ENCODE measurements at regions not wholly inside any gene's neighbourhood (a gene's known extent, or its start where the extent isn't known, plus 50 kb on each side); places are given as distances from the start of the nearest gene placed in this dataset.

- TF ChIP-seq, protein P1, sequence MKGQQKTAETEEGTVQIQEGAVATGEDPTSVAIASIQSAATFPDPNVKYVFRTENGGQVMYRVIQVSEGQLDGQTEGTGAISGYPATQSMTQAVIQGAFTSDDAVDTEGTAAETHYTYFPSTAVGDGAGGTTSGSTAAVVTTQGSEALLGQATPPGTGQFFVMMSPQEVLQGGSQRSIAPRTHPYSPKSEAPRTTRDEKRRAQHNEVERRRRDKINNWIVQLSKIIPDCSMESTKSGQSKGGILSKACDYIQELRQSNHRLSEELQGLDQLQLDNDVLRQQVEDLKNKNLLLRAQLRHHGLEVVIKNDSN (IDR thresholded peaks at IDR 0.05; ENCODE audit: borderline replicate concordance, low read depth): no peak
- TF ChIP-seq, protein P2, sequence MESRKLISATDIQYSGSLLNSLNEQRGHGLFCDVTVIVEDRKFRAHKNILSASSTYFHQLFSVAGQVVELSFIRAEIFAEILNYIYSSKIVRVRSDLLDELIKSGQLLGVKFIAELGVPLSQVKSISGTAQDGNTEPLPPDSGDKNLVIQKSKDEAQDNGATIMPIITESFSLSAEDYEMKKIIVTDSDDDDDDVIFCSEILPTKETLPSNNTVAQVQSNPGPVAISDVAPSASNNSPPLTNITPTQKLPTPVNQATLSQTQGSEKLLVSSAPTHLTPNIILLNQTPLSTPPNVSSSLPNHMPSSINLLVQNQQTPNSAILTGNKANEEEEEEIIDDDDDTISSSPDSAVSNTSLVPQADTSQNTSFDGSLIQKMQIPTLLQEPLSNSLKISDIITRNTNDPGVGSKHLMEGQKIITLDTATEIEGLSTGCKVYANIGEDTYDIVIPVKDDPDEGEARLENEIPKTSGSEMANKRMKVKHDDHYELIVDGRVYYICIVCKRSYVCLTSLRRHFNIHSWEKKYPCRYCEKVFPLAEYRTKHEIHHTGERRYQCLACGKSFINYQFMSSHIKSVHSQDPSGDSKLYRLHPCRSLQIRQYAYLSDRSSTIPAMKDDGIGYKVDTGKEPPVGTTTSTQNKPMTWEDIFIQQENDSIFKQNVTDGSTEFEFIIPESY (IDR thresholded peaks at IDR 0.05; ENCODE audit: borderline replicate concordance, low read depth): no peak
- TF ChIP-seq RAD21 (IDR thresholded peaks at IDR 0.05; ENCODE audit: low read length): no peak
- TF ChIP-seq FOXM1 (IDR thresholded peaks at IDR 0.05; ENCODE audit: low read depth): no peak
- TF ChIP-seq MEF2A (IDR thresholded peaks at IDR 0.05; ENCODE audit: borderline replicate concordance, low read depth): no peak
- no peak for TF ChIP-seq SMC3 (IDR thresholded peaks at IDR 0.05; ENCODE audit: low read depth, low read length)
- no peak for TF ChIP-seq GABPA (IDR thresholded peaks at IDR 0.05; ENCODE audit: low read depth)
- TF ChIP-seq RXRA (IDR thresholded peaks at IDR 0.05; ENCODE audit: borderline replicate concordance, low read depth): no peak
- TF ChIP-seq CTCF (IDR thresholded peaks at IDR 0.05): no peak
- TF ChIP-seq, protein P3, sequence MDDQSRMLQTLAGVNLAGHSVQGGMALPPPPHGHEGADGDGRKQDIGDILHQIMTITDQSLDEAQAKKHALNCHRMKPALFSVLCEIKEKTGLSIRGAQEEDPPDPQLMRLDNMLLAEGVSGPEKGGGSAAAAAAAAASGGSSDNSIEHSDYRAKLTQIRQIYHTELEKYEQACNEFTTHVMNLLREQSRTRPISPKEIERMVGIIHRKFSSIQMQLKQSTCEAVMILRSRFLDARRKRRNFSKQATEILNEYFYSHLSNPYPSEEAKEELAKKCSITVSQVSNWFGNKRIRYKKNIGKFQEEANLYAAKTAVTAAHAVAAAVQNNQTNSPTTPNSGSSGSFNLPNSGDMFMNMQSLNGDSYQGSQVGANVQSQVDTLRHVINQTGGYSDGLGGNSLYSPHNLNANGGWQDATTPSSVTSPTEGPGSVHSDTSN (IDR thresholded peaks at IDR 0.05): no peak
- no peak for TF ChIP-seq REST (IDR thresholded peaks at IDR 0.05; ENCODE audit: low read depth, low read length)
- no peak for TF ChIP-seq ELF1 (IDR thresholded peaks at IDR 0.05)
- no peak for TF ChIP-seq TCF12 (IDR thresholded peaks at IDR 0.05)
- no peak for TF ChIP-seq POLR2AphosphoS5 (IDR thresholded peaks at IDR 0.05; ENCODE audit: low read depth, low read length)
- Histone ChIP-seq H2AFZ (ENCODE audit: low read depth) (no peak overlapping the region), H3K27me3 (ENCODE audit: insufficient read depth) (no peaks in the 10 kb centered on the region), H3K36me3 (replicated peaks in 1 of 2; ENCODE audit: control insufficient read depth in 1 of 2, insufficient read depth in 2 of 2, low read length in 1 of 2) (no peaks in the 10 kb centered on the region), H4K20me1 (ENCODE audit: insufficient read depth) (no peaks in the 10 kb centered on the region), H3K9ac (no peak overlapping the region), H3K9me2 (no peaks in the 10 kb centered on the region), H3K4me2 (no peak overlapping the region), H3K79me2 (ENCODE audit: insufficient read depth) (no peaks in the 10 kb centered on the region), H3K9me3 (no peaks in the 10 kb centered on the region), H3K27ac (ENCODE audit: low read depth in 2 of 2, low read length in 1 of 2) (no peak overlapping the region), H3K4me3 (ENCODE audit: low read depth in 2 of 2, low read length in 1 of 2) (no peak overlapping the region), H3F3A (replicated peaks; ENCODE audit: insufficient read depth) (no peaks in the 10 kb centered on the region), H3K4me1 (ENCODE audit: control insufficient read depth in 1 of 2, insufficient read depth in 2 of 2, low read depth in 1 of 2, low read length in 1 of 2) (peaks cover 7 to 21% of the 10 kb centered on the region in 2 experiments)
- no peak for DNase-seq
- WGBS (ENCODE audit: low lambda C conversion rate): 54% methylated on average over 1 of the region's 1 CpG
- ChIA-PET CTCF (no interaction called here), POLR2A (no interaction called here)
These were observed 71.1 kb upstream of the MDM1 start for GRCh38 chr12:68403296-68403695.
